Panc1 (cell line): ENCODE measurements at regions not wholly inside any gene's neighbourhood (a gene's known extent, or its start where the extent isn't known, plus 50 kb on each side); places are given as distances from the start of the nearest gene placed in this dataset.

Experiments used
- ATAC-seq: fragments of 200-7000 bp; cut with Tn5 transposase; 2 replicates; pipeline ENCODE4 v1.9.1; 2020; ENCODE audit warnings: mild to moderate bottlenecking, moderate library complexity
- BruUV-seq: library from RNA; stranded (reverse); fragments of 400-500 nt; replicated peaks from 2 replicates; lab custom pipeline; 2021; lab: Mats Ljungman, UMichigan
- CTCF ChIA-PET: fragments of 300-600 bp; sonication (Branson Sonifier 250); formaldehyde crosslinking; loops from one replicate; lab custom pipeline; 2022; ENCODE audit warnings: antibody characterized with exemption; lab: Charles Lee
- POLR2A ChIA-PET: fragments of 300-600 bp; sonication (Branson Sonifier 250); formaldehyde crosslinking; loops from one replicate; lab custom pipeline; 2022; ENCODE audit warnings: antibody characterized with exemption; lab: Charles Lee
- DNase-seq: peaks from one replicate; pipeline ENCODE4 v3.0.0-alpha.2; 2010; ENCODE audit warnings: low read depth, low spot score
- H3K27ac ChIP-seq: 2 replicates; pipeline ENCODE4 v1.5.1; 2011; ENCODE audit warnings: mild to moderate bottlenecking, low read length, inconsistent platforms
- H3K27me3 ChIP-seq: fragments of 200-500 bp; sonication (Bioruptor generic); 2 replicates; pipeline ENCODE4 v1.6.0; 2014; ENCODE audit warnings: low read length, inconsistent platforms; ENCODE audit not compliant: control insufficient read depth, insufficient read depth
- H3K36me3 ChIP-seq: fragments of 200-500 bp; sonication (Bioruptor generic); 2 replicates; pipeline ENCODE4 v1.5.1; 2014; ENCODE audit warnings: inconsistent platforms, mild to moderate bottlenecking, low read length, moderate library complexity; ENCODE audit not compliant: control insufficient read depth, insufficient read depth
- H3K4me1 ChIP-seq: 2 replicates; pipeline ENCODE4 v1.5.1; 2011; ENCODE audit warnings: inconsistent platforms, mild to moderate bottlenecking, low read length, moderate library complexity; ENCODE audit not compliant: control insufficient read depth, insufficient read depth
- H3K4me3 ChIP-seq, 2 experiments: 2 replicates each; pipeline ENCODE4 v1.5.1; 2011 to 2012; ENCODE audit warnings: low read depth in 2 of 2, low read length in 2 of 2, mild to moderate bottlenecking in 2 of 2, inconsistent platforms in 1 of 2, moderate library complexity in 1 of 2
- H3K9me3 ChIP-seq: fragments of 200-500 bp; sonication (Bioruptor generic); 2 replicates; pipeline ENCODE4 v1.5.1; 2014; ENCODE audit warnings: low read depth, mild to moderate bottlenecking, inconsistent platforms, low read length, moderate library complexity; ENCODE audit not compliant: control insufficient read depth, insufficient read depth
- CTCF ChIP-seq: fragments of 450-650 bp; IDR thresholded peaks from 2 replicates; pipeline ENCODE4 v1.5.1; 2017; ENCODE audit warnings: mild to moderate bottlenecking
- POLR2AphosphoS5 ChIP-seq: IDR thresholded peaks from 2 replicates; pipeline ENCODE4 v1.6.1; 2012; ENCODE audit warnings: mild to moderate bottlenecking, low read depth, low read length, moderate library complexity
- SIN3A ChIP-seq: IDR thresholded peaks from 2 replicates; pipeline ENCODE4 v1.6.1; 2012; ENCODE audit warnings: low read depth, mild to moderate bottlenecking, low read length, moderate library complexity, borderline replicate concordance; ENCODE audit not compliant: insufficient read depth
- TCF7L2 ChIP-seq: IDR thresholded peaks from 2 replicates; pipeline ENCODE4 v1.6.1; 2011; ENCODE audit warnings: mild to moderate bottlenecking, low read depth, low read length, inconsistent platforms
- in situ Hi-C: cut with HindIII; loops from 2 replicates; pipeline ENCODE4 v1.10.0; 2016; ENCODE audit warnings: low sequenced_read_pairs, low pct_unique_long_range_greater_than_20kb
- intact Hi-C: fragments of 100-400 bp; cut with micrococcal nuclease; formaldehyde crosslinking; loops from one replicate; pipeline ENCODE4 v1.10.0; 2022; ENCODE audit not compliant: unreplicated experiment
- TF ChIP-seq, protein P1 (sequence below), 2 experiments: IDR thresholded peaks; 2 replicates each; pipeline ENCODE4 v1.6.1; 2011 to 2012; ENCODE audit warnings: low read depth in 2 of 2, control low read depth in 1 of 2, low read length in 1 of 2, mild to moderate bottlenecking in 1 of 2, moderate library complexity in 1 of 2; ENCODE audit not compliant: insufficient read depth in 1 of 2

DNA sequence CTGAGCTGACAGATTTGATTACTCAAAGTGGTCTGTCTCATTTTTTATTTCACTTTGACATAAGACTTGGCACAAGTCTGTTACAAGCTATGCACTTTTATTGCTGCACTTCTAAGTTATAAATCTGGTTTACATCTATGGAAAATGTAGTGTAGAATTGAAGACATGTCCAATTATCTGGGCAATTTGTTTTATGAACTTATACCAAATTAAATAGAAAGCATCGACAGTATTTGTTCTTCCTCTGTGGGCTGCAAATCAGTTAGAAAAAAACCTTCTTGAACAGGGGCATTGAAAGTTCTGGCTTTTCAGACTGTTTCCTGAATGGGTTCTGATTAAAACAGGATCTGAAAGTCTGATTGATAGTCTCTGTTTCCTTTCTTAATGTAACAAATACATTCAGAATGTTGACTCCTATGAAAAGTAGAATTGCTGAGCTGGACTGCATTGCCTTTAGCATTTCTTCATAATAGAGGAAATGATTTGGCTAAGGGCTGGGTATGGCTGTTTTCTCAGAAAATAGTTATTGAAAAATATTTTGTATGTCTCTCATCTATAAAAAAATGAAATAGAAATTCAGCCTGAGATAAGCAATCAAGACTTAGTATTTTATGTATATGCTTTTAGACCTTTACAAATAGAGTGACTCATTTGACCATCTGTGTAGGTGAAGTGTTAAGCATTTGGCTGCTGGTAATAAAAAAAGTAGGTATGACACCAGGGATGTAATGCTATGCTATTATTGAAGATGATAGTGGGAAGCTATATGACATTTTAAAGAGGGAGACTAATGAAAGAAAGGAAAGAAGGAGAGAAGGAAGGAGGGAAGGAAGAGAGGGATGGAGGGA, 210.9 kb upstream of the SPRY2 start:
- H3K9me3 ChIP-seq = no peaks in the 10 kb centered on the region
- ATAC-seq = no peak
- DNase-seq = no peak
- ChIA-PET POLR2A (interaction anchor here (0.6 kb wide), 1 partner anchor 184 kb away, joined by 3 read pairs; no protein-coding TSS in a partner anchor), CTCF (no interaction called here)
- in situ Hi-C loops (no loop called here), intact Hi-C loops (no loop called here)
- TF ChIP-seq TCF7L2 (no peak), CTCF (no peak), POLR2AphosphoS5 (no peak), SIN3A (no peak)
- TF ChIP-seq, protein P1, sequence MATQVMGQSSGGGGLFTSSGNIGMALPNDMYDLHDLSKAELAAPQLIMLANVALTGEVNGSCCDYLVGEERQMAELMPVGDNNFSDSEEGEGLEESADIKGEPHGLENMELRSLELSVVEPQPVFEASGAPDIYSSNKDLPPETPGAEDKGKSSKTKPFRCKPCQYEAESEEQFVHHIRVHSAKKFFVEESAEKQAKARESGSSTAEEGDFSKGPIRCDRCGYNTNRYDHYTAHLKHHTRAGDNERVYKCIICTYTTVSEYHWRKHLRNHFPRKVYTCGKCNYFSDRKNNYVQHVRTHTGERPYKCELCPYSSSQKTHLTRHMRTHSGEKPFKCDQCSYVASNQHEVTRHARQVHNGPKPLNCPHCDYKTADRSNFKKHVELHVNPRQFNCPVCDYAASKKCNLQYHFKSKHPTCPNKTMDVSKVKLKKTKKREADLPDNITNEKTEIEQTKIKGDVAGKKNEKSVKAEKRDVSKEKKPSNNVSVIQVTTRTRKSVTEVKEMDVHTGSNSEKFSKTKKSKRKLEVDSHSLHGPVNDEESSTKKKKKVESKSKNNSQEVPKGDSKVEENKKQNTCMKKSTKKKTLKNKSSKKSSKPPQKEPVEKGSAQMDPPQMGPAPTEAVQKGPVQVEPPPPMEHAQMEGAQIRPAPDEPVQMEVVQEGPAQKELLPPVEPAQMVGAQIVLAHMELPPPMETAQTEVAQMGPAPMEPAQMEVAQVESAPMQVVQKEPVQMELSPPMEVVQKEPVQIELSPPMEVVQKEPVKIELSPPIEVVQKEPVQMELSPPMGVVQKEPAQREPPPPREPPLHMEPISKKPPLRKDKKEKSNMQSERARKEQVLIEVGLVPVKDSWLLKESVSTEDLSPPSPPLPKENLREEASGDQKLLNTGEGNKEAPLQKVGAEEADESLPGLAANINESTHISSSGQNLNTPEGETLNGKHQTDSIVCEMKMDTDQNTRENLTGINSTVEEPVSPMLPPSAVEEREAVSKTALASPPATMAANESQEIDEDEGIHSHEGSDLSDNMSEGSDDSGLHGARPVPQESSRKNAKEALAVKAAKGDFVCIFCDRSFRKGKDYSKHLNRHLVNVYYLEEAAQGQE (IDR thresholded peaks at IDR 0.05; ENCODE audit: insufficient read depth in 1 of 2, low read depth in 2 of 2, low read length in 1 of 2) = no peak
- no peak overlapping the region for H3K27ac ChIP-seq
- H3K4me3 ChIP-seq = no peak overlapping the region
- no peaks in the 10 kb centered on the region for H3K36me3 ChIP-seq
- BruUV-seq = no TSS peak
- no peaks in the 10 kb centered on the region for H3K4me1 ChIP-seq
- no peaks in the 10 kb centered on the region for H3K27me3 ChIP-seq

- H3K27me3 ChIP-seq = no peaks in the 10 kb centered on the region
- ATAC-seq = no peak
- no TSS peak for BruUV-seq
- H3K9me3 ChIP-seq = no peaks in the 10 kb centered on the region
- no peak for DNase-seq
- in situ Hi-C loops = no loop called here
- ChIA-PET CTCF (no interaction called here), POLR2A (interaction anchor here (0.6 kb wide), 1 partner anchor 185 kb away, joined by 3 read pairs; no protein-coding TSS in a partner anchor)
- TF ChIP-seq, protein P1 (IDR thresholded peaks at IDR 0.05; ENCODE audit: insufficient read depth in 1 of 2, low read depth in 2 of 2, low read length in 1 of 2) = no peak
- TF ChIP-seq CTCF (no peak), TCF7L2 (no peak)
- H3K4me3 ChIP-seq = no peak overlapping the region
- H3K36me3 ChIP-seq = no peaks in the 10 kb centered on the region
- intact Hi-C loops = no loop called here
- H3K27ac ChIP-seq = no peak overlapping the region
- no peaks in the 10 kb centered on the region for H3K4me1 ChIP-seq
Observed at GRCh38 chr13:80550971-80551441, 210.1 kb upstream of the SPRY2 start.
